NCI-H146 treated with DMSO at 0.1 percent for 48 hours (cell line): ENCODE measurements at regions not wholly inside any gene's neighbourhood (a gene's known extent, or its start where the extent isn't known, plus 50 kb on each side); places are given as distances from the start of the nearest gene placed in this dataset.

Source experiments
- DNase-seq: peaks from one replicate; lab custom pipeline; 2025; ENCODE audit not compliant: unreplicated experiment; lab: John Stamatoyannopoulos, UW

- no peak for DNase-seq
These were observed 184.8 kb downstream of the BRINP2 start for GRCh38 chr1:177355575-177355974.

- no peak for DNase-seq
These were observed 183.5 kb downstream of the BRINP2 start for GRCh38 chr1:177354247-177354646.

- DNase-seq, result no peak
These were observed 180.8 kb downstream of the BRINP2 start for GRCh38 chr1:177351361-177352108.

GRCh38 chr1:177346790-177347359 lies 176.1 kb downstream of the BRINP2 start:
- no peak for DNase-seq

GRCh38 chr1:177343445-177343844 lies 172.7 kb downstream of the BRINP2 start:
- DNase-seq, result no peak

GRCh38 chr1:177341773-177342172 lies 171.0 kb downstream of the BRINP2 start:
- no peak for DNase-seq

- DNase-seq, result no peak
These were observed 169.9 kb downstream of the BRINP2 start for GRCh38 chr1:177340601-177341067.

- DNase-seq, result no peak
These were observed 167.6 kb downstream of the BRINP2 start for GRCh38 chr1:177338376-177338775.

GRCh38 chr1:177334903-177335302 lies 164.1 kb downstream of the BRINP2 start:
- DNase-seq, result no peak

- DNase-seq, result no peak
These were observed 163.3 kb downstream of the BRINP2 start for GRCh38 chr1:177333936-177334595.
